Kidney (tissue), 13 donors: ENCODE measurements at regions not wholly inside any gene's neighbourhood (a gene's known extent, or its start where the extent isn't known, plus 50 kb on each side); places are given as distances from the start of the nearest gene placed in this dataset.

Experiments
- DNase-seq, 5 donors: peaks; one replicate each; pipeline ENCODE4 v3.0.0-alpha.2; 2013 to 2020
- FAIRE-seq: peaks from 2 replicates; lab custom pipeline; 2012; peaks lifted over from hg19 to GRCh38; lab: Jason Lieb, UNC
- H3K27ac ChIP-seq, 2 donors: one replicate each; pipeline ENCODE4 v1.7.0; 2013; ENCODE audit warnings: low read depth in 2 of 2, low read length in 2 of 2, inconsistent platforms in 1 of 2
- H3K27me3 ChIP-seq: one replicate; pipeline ENCODE4 v1.7.1; 2013; ENCODE audit warnings: low read length, inconsistent platforms; ENCODE audit not compliant: control insufficient read depth, insufficient read depth
- H3K36me3 ChIP-seq, 3 donors: one replicate each; pipeline versions ENCODE4 v1.7.0 to v1.7.1; 2013; ENCODE audit warnings: low read length in 3 of 3, control low read depth in 1 of 3, inconsistent platforms in 1 of 3; ENCODE audit not compliant: insufficient read depth in 3 of 3, control insufficient read depth in 2 of 3
- H3K4me1 ChIP-seq, 3 donors: one replicate each; pipeline versions ENCODE4 v1.7.0 to v1.7.1; 2013; ENCODE audit warnings: low read length in 3 of 3, inconsistent platforms in 1 of 3, low read depth in 1 of 3; ENCODE audit not compliant: control insufficient read depth in 2 of 3, insufficient read depth in 2 of 3
- H3K4me3 ChIP-seq, 3 donors: one replicate each; pipeline versions ENCODE4 v1.7.0 to v1.8.1; 2013; ENCODE audit warnings: low read length in 3 of 3, control low read depth in 1 of 3, inconsistent platforms in 1 of 3
- H3K9ac ChIP-seq, 3 donors: one replicate each; pipeline versions ENCODE4 v1.7.0 to v1.7.1; 2013; ENCODE audit warnings: low read length in 3 of 3, control low read depth in 1 of 3, inconsistent platforms in 1 of 3
- H3K9me3 ChIP-seq, 3 donors: one replicate each; pipeline versions ENCODE4 v1.7.0 to v1.7.1; 2013; ENCODE audit warnings: low read length in 3 of 3, control low read depth in 1 of 3, inconsistent platforms in 1 of 3; ENCODE audit not compliant: control insufficient read depth in 2 of 3, insufficient read depth in 1 of 3
- CTCF ChIP-seq: IDR thresholded peaks from 3 replicates; pipeline ENCODE4 v1.5.1; 2012; ENCODE audit warnings: mild to moderate bottlenecking, moderate library complexity, borderline replicate concordance; ENCODE audit not compliant: insufficient read depth; ENCODE audit errors: extremely low read depth
- intact Hi-C: fragments of 100-400 bp; cut with DNase I; formaldehyde crosslinking; loops from one replicate; pipeline ENCODE4 v1.11.1; 2022
- donor health status: control.
- donor health status: control.
- donor health status: control.
- donor health status: control.
- donor health status: control.
- donor health status: DM: yes; HTN: yes; CAD: no.
- donor health status: Normal renal cell carcinoma (clear cell type).

- Histone ChIP-seq H3K4me3 (no peak overlapping the region), H3K27ac (no peak overlapping the region), H3K9ac (no peak overlapping the region), H3K27me3 (no peaks in the 10 kb centered on the region), H3K36me3 (no peaks in the 10 kb centered on the region), H3K4me1 (peaks cover 0 to 9% (median 0%) of the 10 kb centered on the region in 3 donors), H3K9me3 (peaks cover 0 to 3% (median 0%) of the 10 kb centered on the region in 3 donors)
- peak in 1 of 5 donors; percentile 4 for DNase-seq
- FAIRE-seq: no peak
- intact Hi-C loops: no loop called here
- TF ChIP-seq CTCF: no peak
These were observed 241.9 kb downstream of the RWDD3 start for GRCh38 chr1:95475686-95476457.

GRCh38 chr1:95496307-95496706 is 262.3 kb downstream of the RWDD3 start:
- Histone ChIP-seq H3K9ac (no peak overlapping the region), H3K36me3 (no peaks in the 10 kb centered on the region), H3K9me3 (no peaks in the 10 kb centered on the region), H3K27me3 (no peaks in the 10 kb centered on the region), H3K4me3 (no peak overlapping the region), H3K27ac (no peak overlapping the region), H3K4me1 (no peaks in the 10 kb centered on the region)
- no peak for TF ChIP-seq CTCF
- intact Hi-C loops: no loop called here
- peak in 1 of 5 donors; percentile 55 for DNase-seq
- no peak for FAIRE-seq

- no peak overlapping the region for H3K9ac ChIP-seq
- DNase-seq (no peak), FAIRE-seq (no peak)
- H3K4me3 ChIP-seq: no peak overlapping the region
- no peaks in the 10 kb centered on the region for H3K27me3 ChIP-seq
- no peaks in the 10 kb centered on the region for H3K9me3 ChIP-seq
- H3K36me3 ChIP-seq: no peaks in the 10 kb centered on the region
- no peaks in the 10 kb centered on the region for H3K4me1 ChIP-seq
- no peak overlapping the region for H3K27ac ChIP-seq
- no peak for TF ChIP-seq CTCF
- intact Hi-C loops: no loop called here
These were observed 262.8 kb downstream of the RWDD3 start for GRCh38 chr1:95496773-95497172.
